H1 (cell line): ENCODE measurements at regions not wholly inside any gene's neighbourhood (a gene's known extent, or its start where the extent isn't known, plus 50 kb on each side); places are given as distances from the start of the nearest gene placed in this dataset.

Experiments used
- CTCF ChIA-PET: fragments of 300-600 bp; sonication (Branson Sonifier 250); formaldehyde crosslinking; loops from one replicate; lab custom pipeline; 2021; ENCODE audit not compliant: partially characterized antibody; lab: Charles Lee
- POLR2A ChIA-PET: fragments of 300-600 bp; sonication (Branson Sonifier 250); formaldehyde crosslinking; loops from one replicate; lab custom pipeline; 2021; ENCODE audit warnings: inconsistent platforms; ENCODE audit not compliant: partially characterized antibody; lab: Charles Lee
- DNase-seq, 2 experiments: peaks; one replicate each; pipeline versions ENCODE4 v3.0.0 to v3.0.0-alpha.2; 2010 to 2022; ENCODE audit warnings: low spot score in 2 of 2, low read depth in 1 of 2, mixed read lengths in 1 of 2
- FAIRE-seq: peaks from 2 replicates; lab custom pipeline; 2011; peaks lifted over from hg19 to GRCh38; lab: Jason Lieb, UNC
- H2AFZ ChIP-seq: 2 replicates; pipeline ENCODE4 v1.8.1; 2012; ENCODE audit warnings: low read length, inconsistent platforms
- H2AK5ac ChIP-seq: 2 replicates; pipeline ENCODE4 v1.6.1; 2013; ENCODE audit warnings: low read depth, low read length
- H2BK120ac ChIP-seq: replicated peaks from 2 replicates; pipeline ENCODE3; 2013; ENCODE audit warnings: low read depth, low read length, inconsistent platforms
- H2BK12ac ChIP-seq: 2 replicates; pipeline ENCODE4 v1.6.1; 2013; ENCODE audit warnings: low read depth, low read length
- H2BK15ac ChIP-seq: 2 replicates; pipeline ENCODE4 v1.6.1; 2013; ENCODE audit warnings: low read length
- H2BK20ac ChIP-seq: 2 replicates; pipeline ENCODE4 v1.6.1; 2013; ENCODE audit warnings: low read length
- H2BK5ac ChIP-seq: 2 replicates; pipeline ENCODE4 v1.6.1; 2013; ENCODE audit warnings: low read depth, low read length
- H3K14ac ChIP-seq: 2 replicates; pipeline ENCODE4 v1.6.1; 2013; ENCODE audit warnings: inconsistent platforms; ENCODE audit not compliant: insufficient read length
- H3K18ac ChIP-seq: 2 replicates; pipeline ENCODE4 v1.6.1; 2013; ENCODE audit warnings: low read length; ENCODE audit errors: extremely low read depth
- H3K23ac ChIP-seq: 2 replicates; pipeline ENCODE4 v1.6.1; 2013; ENCODE audit warnings: inconsistent platforms; ENCODE audit not compliant: insufficient read length
- H3K23me2 ChIP-seq: 2 replicates; pipeline ENCODE4 v1.6.1; 2013; ENCODE audit warnings: low read depth, low read length
- H3K27ac ChIP-seq: 2 replicates; pipeline ENCODE4 v1.6.1; 2011; ENCODE audit warnings: low read depth, low read length, inconsistent platforms
- H3K27me3 ChIP-seq, 4 experiments: replicated peaks in 1 of 4; 1 replicate in 1 of 4; 2 replicates in 3 of 4; pipeline versions ENCODE4 v1.6.1 to v1.8.1; 2011 to 2013; ENCODE audit warnings: low read length in 3 of 4, mild to moderate bottlenecking in 3 of 4, inconsistent platforms in 2 of 4, mixed read lengths in 2 of 4, moderate library complexity in 1 of 4; ENCODE audit not compliant: control insufficient read depth in 3 of 4, insufficient read depth in 3 of 4; ENCODE audit errors: extremely low read depth in 1 of 4
- H3K36me3 ChIP-seq, 4 experiments: 2 replicates each; pipeline versions ENCODE4 v1.6.1 to v1.8.1; 2011 to 2013; ENCODE audit warnings: mild to moderate bottlenecking in 4 of 4, low read length in 3 of 4, moderate library complexity in 2 of 4, control low read depth in 1 of 4, inconsistent platforms in 1 of 4; ENCODE audit not compliant: insufficient read depth in 4 of 4, control insufficient read depth in 2 of 4
- H3K4ac ChIP-seq: replicated peaks from 2 replicates; pipeline ENCODE3; 2013; ENCODE audit warnings: low read length, low read depth, mixed read lengths, inconsistent platforms; ENCODE audit not compliant: insufficient read length
- H3K4me1 ChIP-seq, 4 experiments: replicated peaks in 1 of 4; 1 replicate in 1 of 4; 2 replicates in 3 of 4; pipeline versions ENCODE4 v1.6.1 to v1.8.1; 2011 to 2013; ENCODE audit warnings: low read length in 3 of 4, inconsistent platforms in 2 of 4, mixed read lengths in 1 of 4; ENCODE audit not compliant: insufficient read depth in 4 of 4, control insufficient read depth in 3 of 4
- H3K4me2 ChIP-seq, 2 experiments: 2 replicates each; pipeline versions ENCODE4 v1.6.1 to v1.8.1; 2011 to 2013; ENCODE audit warnings: low read depth in 2 of 2, low read length in 2 of 2, control low read depth in 1 of 2, inconsistent platforms in 1 of 2, mild to moderate bottlenecking in 1 of 2; ENCODE audit not compliant: insufficient read depth in 1 of 2
- H3K4me3 ChIP-seq, 4 experiments: fragments of 200-600, 300-600 bp in 1 of 4; sonication (generic), shearing (Covaris generic), sonication (Bioruptor Twin) in 1 of 4; 2 replicates each; pipeline versions ENCODE4 v1.5.1 to v1.8.1; 2011 to 2016; ENCODE audit warnings: low read length in 4 of 4, low read depth in 3 of 4, control low read depth in 2 of 4, inconsistent platforms in 2 of 4, mild to moderate bottlenecking in 2 of 4, mixed read lengths in 1 of 4, moderate library complexity in 1 of 4; ENCODE audit not compliant: insufficient read depth in 2 of 4; ENCODE audit errors: extremely low read depth in 1 of 4
- H3K56ac ChIP-seq: replicated peaks from 2 replicates; pipeline ENCODE3; 2013; ENCODE audit warnings: low read depth, mild to moderate bottlenecking, mixed read lengths, low read length, inconsistent platforms; ENCODE audit not compliant: insufficient read length
- H3K79me1 ChIP-seq: 2 replicates; pipeline ENCODE4 v1.6.1; 2013; ENCODE audit warnings: low read depth, low read length, control low read depth
- H3K79me2 ChIP-seq, 2 experiments: 2 replicates each; pipeline versions ENCODE4 v1.6.1 to v1.8.1; 2012 to 2013; ENCODE audit warnings: low read length in 2 of 2, mild to moderate bottlenecking in 2 of 2, inconsistent platforms in 1 of 2; ENCODE audit not compliant: insufficient read depth in 2 of 2, control insufficient read depth in 1 of 2
- H3K9ac ChIP-seq, 4 experiments: replicated peaks in 1 of 4; 1 replicate in 1 of 4; 2 replicates in 3 of 4; pipeline versions ENCODE4 v1.6.1 to v1.8.1; 2011 to 2013; ENCODE audit warnings: low read depth in 3 of 4, low read length in 3 of 4, control low read depth in 2 of 4, mild to moderate bottlenecking in 2 of 4, moderate library complexity in 2 of 4, inconsistent platforms in 1 of 4; ENCODE audit errors: extremely low read depth in 1 of 4
- H3K9me3 ChIP-seq, 2 experiments: 2 replicates each; pipeline versions ENCODE4 v1.6.1 to v1.8.1; 2012 to 2013; ENCODE audit warnings: mild to moderate bottlenecking in 2 of 2, moderate library complexity in 2 of 2, control low read depth in 1 of 2, inconsistent platforms in 1 of 2, low read depth in 1 of 2, low read length in 1 of 2, mixed read lengths in 1 of 2; ENCODE audit not compliant: insufficient read depth in 2 of 2
- H4K20me1 ChIP-seq, 2 experiments: replicated peaks in 1 of 2; 2 replicates each; pipeline versions ENCODE3 to v1.8.1; 2011 to 2013; ENCODE audit warnings: inconsistent platforms in 2 of 2, low read length in 2 of 2, mild to moderate bottlenecking in 1 of 2; ENCODE audit not compliant: insufficient read depth in 2 of 2, control insufficient read depth in 1 of 2
- H4K5ac ChIP-seq: 2 replicates; pipeline ENCODE4 v1.6.1; 2013; ENCODE audit warnings: low read length, low read depth, mixed read lengths, inconsistent platforms; ENCODE audit not compliant: insufficient read length
- H4K8ac ChIP-seq: 2 replicates; pipeline ENCODE4 v1.8.0; 2013; ENCODE audit warnings: mild to moderate bottlenecking, moderate library complexity, low read length, inconsistent platforms; ENCODE audit not compliant: insufficient read depth; ENCODE audit errors: extremely low read depth
- H4K91ac ChIP-seq: replicated peaks from 2 replicates; pipeline ENCODE3; 2013; ENCODE audit warnings: low read length, mixed read lengths, inconsistent platforms; ENCODE audit not compliant: insufficient read length
- CEBPB ChIP-seq: IDR thresholded peaks from 2 replicates; pipeline ENCODE4 v1.6.1; 2012; ENCODE audit warnings: low read depth, low read length
- EP300 ChIP-seq, 2 experiments: IDR thresholded peaks; 1 replicate in 1 of 2; 2 replicates in 1 of 2; pipeline ENCODE4 v1.6.1; 2011 to 2012; ENCODE audit warnings: low read depth in 2 of 2, low read length in 2 of 2, mild to moderate bottlenecking in 2 of 2, borderline replicate concordance in 1 of 2, inconsistent platforms in 1 of 2, moderate library complexity in 1 of 2
- KDM1A ChIP-seq: fragments of 200-600, 300-600 bp; sonication (generic); IDR thresholded peaks from 2 replicates; pipeline ENCODE4 v1.7.1; 2016; ENCODE audit warnings: mild to moderate bottlenecking, low read length, borderline replicate concordance
- MAFK ChIP-seq: IDR thresholded peaks from 2 replicates; pipeline ENCODE4 v1.6.1; 2012; ENCODE audit warnings: low read depth, mild to moderate bottlenecking, improper control_type of control experiment, low read length
- WGBS, 2 experiments: shearing (Covaris generic) in 1 of 2; methylation state at CpG; one replicate each; pipeline versions ENCODE4 v1.1.6 to v1.1.7; 2013 to 2015; ENCODE audit warnings: low lambda C conversion rate in 2 of 2, mixed read lengths in 2 of 2, inconsistent platforms in 1 of 2, low coverage in 1 of 2, missing lambda C conversion rate in 1 of 2; ENCODE audit not compliant: insufficient replicate concordance in 2 of 2, insufficient coverage in 1 of 2, insufficient read length in 1 of 2; ENCODE audit errors: extremely low coverage in 1 of 2, missing lambda C conversion rate in 1 of 2; 5-methylcytosine and 5-hydroxymethylcytosine counted together

DNA sequence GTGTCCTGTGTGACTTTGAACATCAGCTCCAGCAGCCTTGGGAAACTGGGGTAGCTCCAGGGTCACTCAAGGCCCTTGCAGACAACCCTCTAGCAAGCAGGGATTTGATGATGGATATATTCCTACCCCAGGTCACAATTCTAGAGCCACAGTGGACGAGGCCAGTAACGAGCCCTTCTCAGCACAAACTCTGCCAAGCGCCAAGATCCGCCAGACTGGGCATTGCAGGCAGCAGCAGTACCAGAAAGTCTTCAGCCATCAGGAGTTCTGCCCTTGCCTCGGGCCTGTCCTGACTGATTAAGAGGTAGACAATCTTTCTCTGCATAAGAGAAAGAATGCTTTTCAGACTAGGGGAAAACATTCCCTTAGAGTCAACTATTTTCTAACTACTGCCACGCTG, 259.1 kb downstream of the FBXO15 start:
- WGBS, 2 experiments: 94% methylated on average over 6 of the region's 6 CpGs; no CpG with 5 or more reads in 1 of the 2 experiments
- Histone ChIP-seq H2BK20ac (no peak overlapping the region; the same call in 1 of the 2 replicates), H3K79me2 (no peaks in the 10 kb centered on the region), H2BK5ac (no peak overlapping the region), H2BK120ac (no peak overlapping the region), H3K9ac (no peak overlapping the region), H3K4me2 (no peak overlapping the region), H2BK15ac (no peak overlapping the region), H3K23me2 (no peaks in the 10 kb centered on the region), H3K4me1 (peaks cover 0 to 18% (median 9%) of the 10 kb centered on the region in 4 experiments; a peak in 4 of 7 replicates), H3K18ac (no peak overlapping the region), H3K4ac (no peak overlapping the region), H4K91ac (no peak overlapping the region), H3K27me3 (peaks cover 0 to 2% (median 0%) of the 10 kb centered on the region in 4 experiments; a peak in 1 of 7 replicates), H3K79me1 (no peaks in the 10 kb centered on the region), H3K23ac (no peak overlapping the region), H4K8ac (peak overlapping the region; percentile 28; the same call in 1 of the 2 replicates), H3K4me3 (no peak overlapping the region), H3K27ac (no peak overlapping the region), H4K20me1 (no peaks in the 10 kb centered on the region), H2AFZ (no peak overlapping the region), H2AK5ac (no peak overlapping the region), H2BK12ac (peak overlapping the region; percentile 56; the same call in 1 of the 2 replicates), H3K9me3 (no peaks in the 10 kb centered on the region; a peak in 1 of 4 replicates), H3K36me3 (no peaks in the 10 kb centered on the region), H4K5ac (no peak overlapping the region), H3K14ac (no peak overlapping the region), H3K56ac (no peak overlapping the region)
- no peak for FAIRE-seq
- TF ChIP-seq CEBPB: no peak
- TF ChIP-seq KDM1A: no peak
- no peak for TF ChIP-seq EP300 (IDR thresholded peaks at IDR 0.05; ENCODE audit: borderline replicate concordance in 1 of 2, low read depth in 2 of 2, low read length in 2 of 2)
- no peak for TF ChIP-seq MAFK
- no peak for DNase-seq
- ChIA-PET CTCF (interaction anchor here (0.8 to 1.1 kb wide), 3 partner anchors 19 to 46 kb away, joined by 3 to 5 read pairs (median 3); no protein-coding TSS in a partner anchor), POLR2A (no interaction called here)
